ENCODE measurements at regions not wholly inside any gene's neighbourhood (a gene's known extent, or its start where the extent isn't known, plus 50 kb on each side); places are given as distances from the start of the nearest gene placed in this dataset.
"Not testable (repeated sequence)": the region's sequence is repeated elsewhere in the genome, so short reads cannot be mapped to it uniquely, and the experiment has no call there.

- Mint-ChIP-seq H3K27ac (ENCODE audit: unreplicated experiment) (no peak overlapping the region), H3K9me3 (ENCODE audit: unreplicated experiment) (no peaks in the 10 kb centered on the region), H3K36me3 (ENCODE audit: low read depth, unreplicated experiment) (no peaks in the 10 kb centered on the region), H3K27me3 (ENCODE audit: unreplicated experiment) (no peaks in the 10 kb centered on the region), H3K4me1 (ENCODE audit: unreplicated experiment) (no peaks in the 10 kb centered on the region), H3K4me3 (ENCODE audit: unreplicated experiment) (no peak overlapping the region)
- no peak for DNase-seq (ENCODE audit: low spot score)
- no peak for TF ChIP-seq CTCF (IDR thresholded peaks at IDR 0.05; ENCODE audit: unreplicated experiment)
Measured at GRCh38 chr11:90493379-90493778, 270.5 kb upstream of the CHORDC1 start.

- H3K4me3 Mint-ChIP-seq (ENCODE audit: unreplicated experiment): no peak overlapping the region
- no peaks in the 10 kb centered on the region for H3K36me3 Mint-ChIP-seq (ENCODE audit: low read depth, unreplicated experiment)
- H3K27me3 Mint-ChIP-seq (ENCODE audit: unreplicated experiment): no peaks in the 10 kb centered on the region
- no peak for TF ChIP-seq CTCF (IDR thresholded peaks at IDR 0.05; ENCODE audit: unreplicated experiment)
- no peak overlapping the region for H3K27ac Mint-ChIP-seq (ENCODE audit: unreplicated experiment)
- no peaks in the 10 kb centered on the region for H3K4me1 Mint-ChIP-seq (ENCODE audit: unreplicated experiment)
- H3K9me3 Mint-ChIP-seq (ENCODE audit: unreplicated experiment): no peaks in the 10 kb centered on the region
- DNase-seq (ENCODE audit: low spot score): no peak
Measured at GRCh38 chr11:90491466-90491865, 268.6 kb upstream of the CHORDC1 start.

GRCh38 chr11:90476442-90477007 is 253.7 kb upstream of the CHORDC1 start:
- no peaks in the 10 kb centered on the region for H3K4me1 Mint-ChIP-seq (ENCODE audit: unreplicated experiment)
- no peaks in the 10 kb centered on the region for H3K9me3 Mint-ChIP-seq (ENCODE audit: unreplicated experiment)
- H3K36me3 Mint-ChIP-seq (ENCODE audit: low read depth, unreplicated experiment): no peaks in the 10 kb centered on the region
- H3K4me3 Mint-ChIP-seq (ENCODE audit: unreplicated experiment): no peak overlapping the region
- H3K27ac Mint-ChIP-seq (ENCODE audit: unreplicated experiment): no peak overlapping the region
- TF ChIP-seq CTCF (IDR thresholded peaks at IDR 0.05; ENCODE audit: unreplicated experiment): peak; percentile 72
- no peaks in the 10 kb centered on the region for H3K27me3 Mint-ChIP-seq (ENCODE audit: unreplicated experiment)
- peak; percentile 38 for DNase-seq (ENCODE audit: low spot score)

- H3K9me3 Mint-ChIP-seq (ENCODE audit: unreplicated experiment): no peaks in the 10 kb centered on the region
- no peaks in the 10 kb centered on the region for H3K36me3 Mint-ChIP-seq (ENCODE audit: low read depth, unreplicated experiment)
- no peak overlapping the region for H3K27ac Mint-ChIP-seq (ENCODE audit: unreplicated experiment)
- no peaks in the 10 kb centered on the region for H3K27me3 Mint-ChIP-seq (ENCODE audit: unreplicated experiment)
- DNase-seq (ENCODE audit: low spot score): no peak
- no peak overlapping the region for H3K4me3 Mint-ChIP-seq (ENCODE audit: unreplicated experiment)
- no peaks in the 10 kb centered on the region for H3K4me1 Mint-ChIP-seq (ENCODE audit: unreplicated experiment)
- TF ChIP-seq CTCF (IDR thresholded peaks at IDR 0.05; ENCODE audit: unreplicated experiment): no peak
Measured at GRCh38 chr11:90468923-90469322, 246.1 kb upstream of the CHORDC1 start.

- no peaks in the 10 kb centered on the region for H3K4me1 Mint-ChIP-seq (ENCODE audit: unreplicated experiment)
- no peaks in the 10 kb centered on the region for H3K36me3 Mint-ChIP-seq (ENCODE audit: low read depth, unreplicated experiment)
Measured at GRCh38 chr11:90465553-90465952, 242.7 kb upstream of the CHORDC1 start.

GRCh38 chr11:90455347-90455920 is 232.6 kb upstream of the CHORDC1 start:
- DNase-seq (ENCODE audit: low spot score); H3K4me1 Mint-ChIP-seq (ENCODE audit: unreplicated experiment); H3K9me3 Mint-ChIP-seq (ENCODE audit: unreplicated experiment); H3K27me3 Mint-ChIP-seq (ENCODE audit: unreplicated experiment); H3K27ac Mint-ChIP-seq (ENCODE audit: unreplicated experiment); H3K4me3 Mint-ChIP-seq (ENCODE audit: unreplicated experiment); H3K36me3 Mint-ChIP-seq (ENCODE audit: low read depth, unreplicated experiment): not testable (repeated sequence)

More at GRCh38 chr11:90465553-90465952, 242.7 kb upstream of the CHORDC1 start:
- no peaks in the 10 kb centered on the region for H3K27me3 Mint-ChIP-seq (ENCODE audit: unreplicated experiment)
- no peak for TF ChIP-seq CTCF (IDR thresholded peaks at IDR 0.05; ENCODE audit: unreplicated experiment)
- no peaks in the 10 kb centered on the region for H3K9me3 Mint-ChIP-seq (ENCODE audit: unreplicated experiment)
- no peak for DNase-seq (ENCODE audit: low spot score)
- H3K4me3 Mint-ChIP-seq (ENCODE audit: unreplicated experiment): no peak overlapping the region
- no peak overlapping the region for H3K27ac Mint-ChIP-seq (ENCODE audit: unreplicated experiment)
